ENCODE measurements at regions not wholly inside any gene's neighbourhood (a gene's known extent, or its start where the extent isn't known, plus 50 kb on each side); places are given as distances from the start of the nearest gene placed in this dataset.

DNA sequence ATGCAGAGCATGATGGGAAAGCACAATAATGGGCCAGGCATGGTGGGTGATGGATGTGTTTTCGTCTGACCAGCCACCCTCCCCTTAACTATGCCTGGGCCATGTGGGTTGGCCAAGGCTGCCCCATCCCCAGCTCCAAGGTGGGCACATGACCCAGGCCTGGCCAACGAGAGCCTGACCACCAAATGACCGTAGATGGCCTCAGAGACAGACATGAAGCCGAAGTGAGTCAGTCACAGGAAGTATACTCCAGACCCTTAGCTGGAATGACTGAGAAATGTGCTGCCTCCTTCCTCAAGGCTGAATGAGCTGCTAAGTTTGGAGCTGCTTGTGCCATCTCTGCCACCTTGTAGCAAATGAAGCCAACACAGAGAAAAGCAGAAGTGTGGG is 233.6 kb downstream of the BCL11B start:
- DNase-seq: no peak

DNA sequence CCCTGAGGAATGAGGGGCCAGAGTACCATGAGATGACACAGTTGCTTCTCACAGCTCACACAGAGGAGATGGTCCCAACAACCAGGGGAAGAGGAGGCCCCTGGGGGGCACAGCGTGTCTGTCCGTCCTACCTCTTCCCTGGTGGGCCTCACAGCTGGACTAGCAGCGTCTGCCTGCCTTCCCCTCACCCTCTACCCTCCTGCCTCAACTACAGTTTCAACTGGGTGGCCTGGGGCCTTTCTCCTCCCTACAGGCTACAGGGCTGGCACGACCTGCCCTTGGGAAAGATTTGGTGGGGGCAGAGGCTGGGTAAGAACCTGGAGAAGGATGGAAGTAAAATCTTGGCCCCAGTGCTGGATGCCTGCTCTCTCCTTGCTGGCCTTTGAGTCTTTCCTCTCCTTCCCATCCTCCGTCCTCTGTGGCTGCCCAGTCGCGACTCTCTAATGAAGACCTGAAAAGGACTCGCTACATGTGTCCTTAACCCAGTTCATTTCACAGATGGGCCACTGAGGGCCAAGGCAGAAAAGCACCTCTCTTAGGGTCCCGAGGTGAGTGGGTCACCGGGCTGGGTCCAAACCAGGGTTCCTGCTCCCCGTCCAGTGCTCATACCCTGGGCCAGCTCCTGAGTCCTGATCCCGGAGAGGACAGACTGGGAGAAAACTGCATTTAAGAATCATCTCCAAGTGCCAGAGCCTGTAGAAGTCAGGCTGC is 232.5 kb downstream of the BCL11B start:
- DNase-seq: no peak

DNA sequence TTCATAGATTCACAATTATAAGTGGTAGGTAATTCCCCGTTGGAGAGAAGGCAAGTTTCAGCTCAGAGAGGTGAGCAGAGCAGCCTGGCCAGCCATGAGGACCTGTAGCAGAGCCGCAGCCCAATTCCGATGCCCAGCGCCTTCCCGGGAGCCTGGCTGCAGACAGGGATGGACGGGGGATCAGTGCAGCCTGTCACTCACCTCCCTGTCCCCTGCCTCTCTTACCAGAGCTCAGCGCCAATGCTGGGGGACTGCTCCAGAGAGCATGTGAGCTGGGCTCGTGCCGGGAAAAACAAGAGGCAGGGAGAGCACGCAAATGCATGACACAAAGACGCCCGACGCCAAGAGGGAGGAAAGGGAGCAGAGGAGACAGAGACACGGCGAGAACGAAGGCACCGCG is 231.9 kb downstream of the BCL11B start:
- no peak for DNase-seq

DNA sequence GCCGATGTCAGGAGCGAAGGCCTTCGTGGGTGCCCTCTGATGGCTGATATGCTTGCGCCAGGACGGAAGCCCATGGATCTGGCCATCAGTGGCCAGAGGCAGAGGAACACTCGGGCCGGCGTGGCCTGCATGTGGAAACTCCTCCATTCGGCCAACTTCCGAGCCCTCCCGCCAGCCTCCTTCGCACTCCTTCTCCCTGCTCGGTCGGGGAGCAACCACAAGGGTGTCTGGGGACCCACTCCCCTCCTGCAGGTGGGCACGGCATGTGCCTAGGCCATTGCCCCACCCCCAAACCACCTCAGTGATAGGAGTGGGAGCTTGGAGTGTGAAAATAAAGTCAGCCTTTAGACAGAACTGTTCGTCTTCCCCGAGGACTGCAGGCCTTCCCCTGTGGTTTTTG is 231.3 kb downstream of the BCL11B start:
- no peak for DNase-seq

DNA sequence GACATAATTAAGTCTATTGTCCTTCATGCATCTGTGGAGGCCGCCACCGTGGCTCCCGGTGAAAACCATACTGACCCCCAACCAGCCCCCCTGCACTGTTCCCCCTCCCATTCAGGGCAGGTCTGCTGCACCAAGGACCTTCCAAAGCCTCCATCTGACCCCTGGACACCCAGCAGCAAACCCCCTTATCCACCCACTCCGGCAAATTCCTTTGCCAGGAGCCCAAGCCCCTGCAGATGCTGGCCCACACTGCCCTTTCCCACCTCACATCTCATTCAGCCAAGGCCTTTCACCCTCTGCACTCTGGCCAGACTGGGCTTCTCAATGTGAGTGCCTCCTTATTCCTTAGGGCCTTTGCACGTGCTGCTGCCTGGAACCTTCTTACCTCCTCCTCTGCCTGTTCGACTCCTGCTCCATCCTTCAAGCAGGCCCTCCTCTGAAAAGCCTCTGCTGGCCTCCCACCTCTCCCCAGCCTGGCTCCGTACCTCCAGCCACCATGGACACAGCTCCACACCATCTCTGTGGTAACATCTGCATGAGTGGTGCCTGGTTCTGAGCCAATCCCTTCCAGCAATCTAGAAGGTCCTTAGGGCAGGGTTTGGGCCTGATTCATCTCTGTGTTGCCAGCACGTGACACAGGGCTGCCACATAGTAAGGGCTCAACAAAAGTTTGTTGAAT is 230.7 kb downstream of the BCL11B start:
- no peak for DNase-seq

DNA sequence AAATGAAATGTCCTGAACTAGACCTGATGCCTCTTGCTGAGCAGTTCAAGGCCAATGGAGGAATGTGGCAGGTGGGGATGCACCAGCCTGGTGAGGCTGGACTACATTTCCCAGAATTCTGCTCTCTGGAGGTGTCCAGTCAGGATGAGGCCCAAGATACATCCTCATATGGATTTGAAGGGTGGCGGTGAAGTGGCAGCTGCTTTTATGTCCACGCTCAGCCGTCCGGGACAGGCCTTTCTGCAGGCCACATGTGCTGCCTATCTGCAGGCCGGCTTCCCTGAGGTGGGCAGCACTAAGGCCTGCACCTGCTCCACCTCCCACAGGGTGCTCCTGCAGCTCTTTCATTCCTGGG is 230.2 kb downstream of the BCL11B start:
- DNase-seq: no peak

DNA sequence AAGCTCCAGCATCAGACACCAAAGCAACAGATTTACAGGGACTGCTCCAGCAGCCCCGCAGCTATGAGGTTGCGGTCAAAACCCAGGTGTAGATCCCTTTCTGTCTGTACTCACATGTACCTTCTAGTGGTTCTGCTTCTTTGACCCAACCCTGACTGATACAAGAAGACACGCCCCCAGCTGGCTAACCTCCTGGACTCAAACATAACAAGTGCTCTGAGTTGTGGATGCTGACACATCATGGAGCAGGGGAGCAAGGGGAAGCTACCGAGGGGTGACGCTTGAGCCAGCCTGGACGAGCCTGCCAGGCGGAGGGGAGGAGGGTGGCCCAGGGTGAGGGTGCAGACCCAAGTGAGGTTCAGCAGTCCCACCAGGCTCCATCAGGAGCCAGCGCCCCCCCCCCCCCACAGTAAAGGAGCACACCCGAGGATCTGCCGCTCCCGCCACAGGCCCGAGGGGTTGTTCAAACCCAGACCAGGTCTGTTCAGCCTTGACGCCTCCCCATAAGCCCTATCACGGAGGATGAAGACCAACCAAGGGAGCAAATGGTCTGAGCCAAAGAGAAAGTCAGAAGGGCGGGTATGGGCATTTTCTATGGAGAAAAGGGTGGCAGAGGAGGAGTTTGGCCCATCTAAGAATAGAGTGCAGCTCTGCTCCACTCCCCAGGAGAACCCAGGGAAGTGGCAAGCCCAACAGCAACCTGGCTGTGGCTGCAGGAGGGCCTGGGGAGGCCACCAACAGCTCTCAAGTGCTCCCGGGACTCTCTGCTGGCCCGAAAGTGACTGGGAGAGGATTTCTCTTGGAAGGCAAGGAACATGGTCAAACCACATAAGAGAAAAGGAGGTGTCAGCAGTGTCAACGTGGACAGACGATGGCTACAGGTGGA is 229.4 kb downstream of the BCL11B start:
- no peak for DNase-seq

DNA sequence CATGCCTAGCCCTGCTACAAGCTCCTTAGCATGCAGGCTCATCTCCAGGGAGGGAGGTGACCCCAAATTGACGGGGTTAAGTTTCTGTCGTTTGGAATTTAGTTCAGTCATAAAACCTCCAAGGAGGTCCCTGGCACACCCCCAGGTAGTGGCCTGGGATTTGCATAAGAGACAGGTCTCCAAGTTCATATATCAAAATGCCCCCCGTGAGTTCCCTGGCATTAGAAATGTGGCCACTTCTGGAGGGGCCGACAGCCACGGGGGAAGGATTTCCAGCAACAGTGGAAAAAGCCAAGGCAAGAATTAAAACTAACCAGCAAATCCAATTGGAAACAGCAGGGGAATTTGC is 228.8 kb downstream of the BCL11B start:
- DNase-seq: no peak

DNA sequence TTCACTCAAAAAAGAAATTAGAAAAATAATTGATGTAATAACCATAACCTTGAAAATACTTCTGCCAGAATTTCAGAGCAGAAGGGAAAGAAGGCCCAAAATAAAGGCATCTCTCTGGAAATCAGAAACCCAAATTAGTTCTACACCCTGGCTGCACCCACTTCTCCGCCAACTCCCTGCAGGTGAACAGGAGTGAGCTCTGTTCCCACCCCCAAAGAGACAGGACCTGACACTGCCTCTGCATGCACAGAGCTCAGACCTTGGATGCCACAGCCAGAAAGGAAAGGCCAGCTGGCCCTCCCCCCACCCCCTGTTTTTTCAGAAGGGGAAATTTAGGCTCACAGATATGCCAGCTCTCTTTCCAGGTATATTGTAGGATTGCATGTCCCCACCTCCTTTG is 228.2 kb downstream of the BCL11B start:
- no peak for DNase-seq

DNA sequence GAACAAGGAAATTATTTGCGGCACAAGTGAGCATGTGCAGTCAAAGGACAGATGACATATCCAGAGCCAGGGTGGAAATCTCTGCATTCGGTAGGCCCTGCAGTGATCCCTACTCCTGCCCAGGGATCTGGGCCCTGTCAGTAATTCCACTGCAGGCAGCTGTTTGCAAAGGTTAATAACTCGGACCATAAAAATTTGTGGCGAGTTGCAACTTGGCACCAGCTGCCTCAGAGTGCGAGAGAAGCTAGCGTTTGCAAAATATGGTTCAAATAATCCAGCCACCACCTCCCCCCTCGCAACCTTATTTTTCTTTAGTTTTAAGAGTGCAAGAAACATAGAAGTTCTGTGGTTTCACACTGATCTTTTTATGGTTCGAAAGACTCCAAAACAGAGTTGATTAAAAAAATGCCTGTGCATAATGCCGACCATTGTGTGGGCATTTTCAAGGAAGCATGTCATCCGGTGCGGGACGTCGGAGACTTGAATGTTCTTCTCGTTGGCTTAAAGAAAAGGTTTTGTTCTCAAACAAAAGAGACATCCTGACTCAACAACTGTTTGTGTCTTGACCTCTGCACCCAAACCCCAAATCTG is 224.5 kb downstream of the BCL11B start:
- no peak for DNase-seq

DNA sequence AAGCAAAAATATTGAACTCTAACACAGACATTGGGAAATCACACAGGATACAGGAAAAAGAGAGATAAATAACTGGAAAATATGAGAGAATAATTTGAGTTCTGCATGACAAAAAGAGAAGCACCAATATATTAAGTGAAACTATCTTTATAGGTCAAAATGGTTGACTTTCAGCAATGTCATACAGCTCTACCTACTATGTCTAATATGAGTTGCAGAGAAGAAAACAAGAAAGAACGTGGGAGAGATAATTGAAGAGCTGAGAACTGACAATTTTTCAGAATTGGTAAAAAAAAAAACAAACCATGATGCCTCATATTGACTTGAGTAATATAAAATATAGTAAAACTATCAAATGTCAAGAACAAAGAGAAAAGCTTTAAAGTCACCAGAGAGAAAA is 221.7 kb downstream of the BCL11B start:
- DNase-seq: no peak

DNA sequence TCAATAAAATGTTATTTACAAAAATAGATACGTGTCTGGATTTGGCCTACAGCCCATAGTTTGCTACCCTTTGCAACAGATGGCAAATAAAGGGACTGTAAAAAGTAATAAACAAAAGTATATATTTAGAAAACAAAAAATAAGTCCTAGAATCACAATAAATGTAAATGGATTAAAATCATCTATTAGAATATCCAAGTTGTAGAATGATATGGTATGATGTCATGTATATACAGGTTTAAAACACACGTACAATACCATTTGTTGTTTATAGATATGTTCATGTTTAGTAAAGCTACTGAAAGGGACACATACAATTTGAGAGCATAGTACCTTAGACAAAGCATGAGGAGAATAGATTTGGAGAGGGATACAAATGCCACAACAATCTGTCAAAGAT is 219.5 kb downstream of the BCL11B start:
- DNase-seq: no peak

DNA sequence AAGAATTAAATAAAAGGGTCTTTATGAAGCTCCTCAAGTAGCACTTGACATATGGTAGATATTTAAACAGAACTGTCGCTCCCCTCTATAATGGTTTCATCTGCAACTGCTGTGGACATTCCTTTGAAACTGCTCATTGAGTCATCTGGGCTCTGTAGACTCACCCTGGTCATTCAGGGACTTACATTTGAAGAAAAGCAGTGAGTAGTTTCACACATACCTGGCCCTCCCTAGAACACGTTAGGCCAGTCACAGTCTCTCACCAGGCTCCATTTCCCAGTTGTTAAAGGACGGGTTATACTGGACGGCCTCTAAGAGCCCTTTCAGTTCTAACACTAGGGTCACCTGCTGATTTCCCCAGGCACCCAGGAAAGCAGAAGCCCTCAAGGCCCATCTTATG is 217.0 kb downstream of the BCL11B start:
- DNase-seq: no peak

DNA sequence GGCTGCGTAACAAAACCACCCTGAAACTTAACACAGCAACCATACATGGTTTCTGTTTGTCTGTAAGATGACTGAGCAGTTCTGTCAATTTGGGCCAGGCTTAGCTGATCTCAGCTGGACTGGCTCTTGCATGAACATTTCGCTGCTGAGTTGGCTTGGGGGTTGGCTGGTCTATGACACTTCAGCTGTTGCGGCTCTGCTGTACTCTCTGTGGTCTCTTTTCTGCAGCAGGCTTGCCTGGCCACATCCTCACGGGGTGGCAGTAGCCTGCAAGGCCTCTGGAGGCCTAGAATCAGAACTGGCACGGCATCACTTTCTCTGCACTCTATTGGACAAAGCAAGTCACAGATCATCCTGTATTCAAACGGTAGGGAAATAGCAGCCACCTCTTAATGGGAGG is 216.2 kb downstream of the BCL11B start:
- DNase-seq: no peak

DNA sequence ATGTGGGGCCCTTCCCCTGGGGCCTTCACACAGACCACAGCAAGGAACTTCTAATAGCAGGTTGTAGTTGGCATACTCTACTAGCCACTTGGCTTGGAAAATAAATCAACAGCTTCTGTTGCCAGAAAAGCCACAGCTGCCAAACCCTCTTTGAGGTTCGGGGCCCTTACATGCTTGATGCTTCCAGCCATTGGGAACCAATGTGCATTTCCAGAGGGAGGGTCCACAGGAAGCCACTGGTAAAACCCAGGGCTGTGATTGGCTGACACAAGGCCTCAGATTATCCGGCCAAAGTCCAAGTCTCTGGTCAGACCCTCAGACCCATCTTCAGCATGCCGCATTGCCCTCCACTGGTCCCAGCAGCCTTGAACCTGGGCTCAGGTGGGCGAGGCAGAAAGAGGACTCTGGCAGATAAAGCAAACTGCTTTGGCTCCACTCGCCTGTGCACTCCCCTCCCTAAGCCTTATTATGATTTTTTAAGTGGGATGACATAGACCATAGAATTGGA is 214.4 kb downstream of the BCL11B start:
- no peak for DNase-seq

DNA sequence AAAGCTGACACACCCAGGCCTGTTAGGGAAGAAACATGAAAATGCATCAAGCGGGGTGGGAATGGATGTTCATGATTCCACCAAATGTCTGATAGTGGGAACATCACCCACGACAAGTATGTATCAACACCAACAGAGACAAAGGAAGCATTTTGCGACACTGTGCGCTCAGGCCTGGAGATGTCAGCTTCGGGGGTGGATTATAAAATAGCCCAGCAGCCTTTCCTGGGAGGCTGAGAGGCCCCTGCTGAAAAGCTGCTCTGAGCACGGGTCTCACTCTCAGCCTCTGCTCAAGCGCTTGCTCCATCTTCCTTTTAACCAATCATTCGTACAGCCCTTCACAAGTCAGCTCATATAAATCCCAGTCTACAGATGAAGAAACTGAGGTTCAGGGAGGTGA is 213.5 kb downstream of the BCL11B start:
- DNase-seq: no peak

DNA sequence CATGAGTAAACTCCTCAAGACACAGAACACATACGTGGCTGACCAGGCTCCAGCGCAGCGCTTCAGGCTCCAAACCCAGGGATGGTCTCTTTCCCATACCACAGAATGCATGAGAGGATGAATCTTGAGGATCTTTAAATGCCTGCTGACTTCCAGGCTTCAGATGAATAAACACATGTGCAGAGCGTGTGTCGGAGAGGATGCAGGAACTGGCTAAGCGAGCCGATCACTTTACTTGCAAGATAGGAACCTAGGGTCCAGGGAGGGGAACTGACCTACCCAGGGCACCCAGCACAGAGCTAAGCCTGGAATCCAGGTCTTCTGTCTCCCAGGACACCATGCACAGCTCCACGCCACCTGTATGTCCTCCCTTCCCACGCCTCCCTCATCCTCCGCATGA is 209.8 kb downstream of the BCL11B start:
- no peak for DNase-seq

DNA sequence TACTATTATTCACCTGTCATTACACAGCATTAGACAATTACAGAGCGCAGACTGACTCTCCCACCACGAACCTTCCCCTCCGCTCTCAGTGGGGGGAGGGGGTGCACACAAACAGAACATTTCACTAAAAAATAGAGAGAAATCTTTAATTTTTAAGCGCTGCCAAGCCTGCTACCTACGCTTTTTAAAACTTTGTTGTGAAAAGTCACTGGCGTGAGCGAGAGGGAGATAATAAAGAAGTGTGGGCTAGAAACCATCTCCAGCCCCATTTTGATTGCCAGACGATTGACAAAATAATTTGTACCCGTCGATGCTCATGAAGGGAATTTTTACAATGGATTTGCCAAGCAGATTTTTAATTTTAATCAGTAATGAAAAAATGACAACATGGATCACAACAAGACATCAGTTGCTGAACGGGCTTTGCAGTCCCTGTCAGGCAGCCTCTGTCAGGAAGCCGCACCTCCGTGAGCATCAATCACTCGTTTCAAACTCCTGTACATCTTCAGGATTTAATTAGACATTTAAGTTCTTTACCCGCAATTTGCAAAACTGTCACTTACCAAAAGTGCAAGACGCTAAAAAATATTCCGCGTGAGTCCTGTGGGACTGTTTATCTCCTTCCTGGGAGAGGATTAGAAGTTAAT is 209.1 kb downstream of the BCL11B start:
- DNase-seq: no peak

DNA sequence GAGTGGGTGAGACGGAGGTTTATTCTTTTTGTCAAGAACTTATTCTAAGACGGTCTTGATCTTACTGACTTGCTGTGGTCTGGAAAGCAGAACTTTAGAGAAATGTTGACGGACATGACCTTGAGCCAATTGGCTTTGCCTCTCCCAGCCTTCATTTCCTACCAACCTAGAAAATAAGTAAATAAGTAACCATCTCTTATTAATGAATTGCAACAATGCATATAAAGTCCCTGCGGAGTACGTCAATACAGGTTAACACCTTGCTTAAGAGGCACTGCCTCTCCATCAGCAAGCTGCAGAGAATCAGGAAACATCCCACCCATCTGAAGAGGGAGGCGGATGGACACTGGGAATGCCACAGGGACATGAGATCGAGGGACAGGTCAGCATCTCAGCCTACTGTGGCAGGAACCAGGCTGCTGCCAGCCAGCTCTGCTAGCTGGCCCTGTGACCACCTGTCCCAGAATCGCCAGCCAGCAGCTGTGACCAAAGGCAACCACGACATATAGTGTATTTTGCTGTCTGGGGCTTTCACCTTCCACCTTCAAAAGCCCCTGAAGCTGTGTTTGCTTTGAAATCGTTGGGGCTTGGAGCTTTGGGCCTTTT is 208.3 kb downstream of the BCL11B start:
- no peak for DNase-seq

DNA sequence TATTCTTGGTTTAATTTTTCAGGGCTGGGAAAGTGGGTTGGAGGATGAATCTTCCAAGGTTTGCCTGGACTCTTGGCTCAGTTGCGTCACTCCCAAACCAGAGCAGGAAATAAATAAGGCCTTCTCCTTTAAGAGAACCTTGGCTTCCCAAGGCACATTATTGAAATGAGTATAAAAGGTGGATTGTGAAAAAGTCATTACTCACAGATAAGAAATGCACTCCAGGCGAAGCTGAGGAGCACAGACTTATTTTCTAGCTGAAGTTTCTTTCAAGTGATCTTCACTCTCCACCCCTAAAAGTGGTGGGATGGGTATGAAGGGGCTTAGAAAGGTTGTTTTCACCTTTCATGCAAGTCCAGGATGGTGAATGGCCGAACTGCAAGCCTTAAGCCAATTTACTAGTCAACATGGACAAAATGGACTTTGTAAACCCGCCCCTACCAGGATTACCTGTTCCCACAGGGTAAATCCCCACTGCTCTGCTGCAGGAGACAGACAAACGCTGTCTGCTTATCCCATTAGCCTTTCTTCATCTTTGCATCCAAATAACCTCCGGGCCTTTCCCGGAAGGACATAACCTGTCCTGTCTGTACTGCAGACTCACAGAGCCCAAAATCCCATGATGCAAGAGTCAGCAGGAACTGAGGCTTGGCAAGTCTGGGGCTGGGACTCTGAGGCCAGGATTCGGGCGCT is 207.6 kb downstream of the BCL11B start:
- no peak for DNase-seq

DNA sequence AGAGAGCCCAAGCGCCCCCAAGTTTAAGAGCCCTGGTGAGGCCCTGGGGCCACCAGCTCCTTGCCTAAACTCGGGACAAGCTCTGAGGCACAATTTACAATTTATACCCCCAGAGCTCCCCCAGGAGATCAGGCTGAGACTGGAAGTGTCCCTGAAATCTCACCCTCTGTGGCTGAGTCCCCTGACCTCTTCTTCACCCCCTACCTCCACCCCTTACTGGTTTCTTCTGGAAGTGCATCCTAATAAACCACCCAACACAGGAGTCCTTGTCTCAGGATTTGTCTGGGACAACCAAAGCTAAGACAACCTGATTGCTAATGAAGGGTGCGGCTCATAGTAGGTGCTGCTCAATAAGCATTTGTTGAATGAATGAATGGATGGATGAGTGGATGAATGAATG is 206.4 kb downstream of the BCL11B start:
- DNase-seq: no peak

DNA sequence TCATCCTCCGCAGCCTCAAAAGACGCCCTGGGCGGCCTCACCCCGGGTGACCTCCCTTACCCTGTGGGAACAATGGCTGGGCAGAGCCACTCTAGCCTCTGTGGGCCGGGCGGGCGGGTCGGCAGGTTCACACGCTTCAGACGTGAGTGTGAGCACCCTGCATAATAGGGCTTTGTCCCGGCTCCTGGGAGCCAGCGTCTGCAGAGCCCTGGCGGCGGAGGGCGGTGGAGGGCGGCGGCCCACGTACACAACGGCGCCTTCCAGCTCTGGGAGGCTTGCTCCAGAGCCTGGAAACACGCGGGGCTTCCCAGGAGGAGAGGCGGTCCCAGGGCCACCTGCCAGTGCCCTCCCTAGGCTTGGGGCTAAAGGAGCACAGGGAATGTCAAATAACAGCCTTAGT is 205.6 kb downstream of the BCL11B start:
- no peak for DNase-seq
